GM08714 (cell line): ENCODE measurements at regions not wholly inside any gene's neighbourhood (a gene's known extent, or its start where the extent isn't known, plus 50 kb on each side); places are given as distances from the start of the nearest gene placed in this dataset.

Source experiments
- H3K4me3 ChIP-seq: fragments of 200-500 bp; sonication (Bioruptor generic); 2 replicates; pipeline ENCODE4 v1.5.1; 2014; ENCODE audit warnings: mild to moderate bottlenecking, low read length, inconsistent platforms
- ZNF274 ChIP-seq: IDR thresholded peaks from 2 replicates; pipeline ENCODE4 v1.6.1; 2012; ENCODE audit warnings: mild to moderate bottlenecking, low read depth, low read length

DNA sequence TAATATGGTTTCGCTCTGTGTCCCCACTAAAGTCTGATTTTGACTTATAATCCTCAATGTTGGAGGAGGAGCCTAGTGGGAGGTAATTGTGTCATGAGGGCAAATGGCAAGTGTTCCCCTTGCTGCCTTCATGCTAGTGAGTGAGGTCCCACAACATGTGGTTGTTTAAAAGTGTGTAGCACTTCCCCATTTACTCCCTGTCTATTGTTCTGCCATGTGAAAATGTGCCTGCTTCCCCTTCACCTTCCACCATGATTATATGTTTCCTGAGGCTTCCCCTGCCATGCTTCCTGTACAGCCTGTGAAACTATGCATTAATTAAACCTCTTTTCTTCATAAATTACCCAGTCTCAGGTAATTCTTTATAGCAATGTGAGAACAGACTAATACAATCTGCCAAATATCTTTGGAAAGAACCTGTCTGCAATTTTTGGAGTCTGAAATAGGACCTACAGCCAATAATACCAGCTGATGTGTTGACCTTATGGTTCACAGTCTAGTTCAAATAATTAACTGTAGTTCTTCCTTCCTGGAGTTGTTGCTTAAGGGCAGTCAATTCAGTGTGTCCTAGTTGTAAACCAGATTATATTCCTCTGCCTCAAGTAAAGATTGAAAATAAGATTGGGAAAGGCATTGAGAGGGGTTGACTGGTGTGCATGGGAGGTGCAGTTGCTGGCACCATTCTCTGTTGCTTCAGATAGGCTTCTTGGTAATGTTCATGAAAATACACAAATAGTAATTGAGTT lies 1442.9 kb downstream of the SLITRK1 start:
- TF ChIP-seq ZNF274 = no peak
- no peak overlapping the region for H3K4me3 ChIP-seq

DNA sequence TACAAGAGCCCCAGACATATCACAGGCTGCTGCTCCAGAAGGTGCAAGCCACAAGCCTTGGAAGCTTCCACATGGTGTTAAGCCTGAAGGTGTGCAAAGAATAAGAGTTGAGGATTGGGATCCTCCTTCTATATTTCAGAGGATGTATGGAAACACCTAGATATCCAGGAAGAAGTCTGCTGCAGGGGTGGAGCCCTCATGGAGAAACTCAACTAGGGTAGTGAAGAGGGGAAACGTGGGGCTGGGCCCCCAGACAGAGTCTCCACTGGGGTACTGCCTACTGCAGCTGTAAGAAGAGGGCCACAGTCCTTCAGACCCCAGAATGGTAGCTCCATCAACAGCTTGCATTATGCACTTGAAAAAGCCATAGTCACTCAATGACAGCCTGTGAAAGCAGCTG lies 1444.0 kb downstream of the SLITRK1 start:
- H3K4me3 ChIP-seq = no peak overlapping the region
- TF ChIP-seq ZNF274 = no peak

DNA sequence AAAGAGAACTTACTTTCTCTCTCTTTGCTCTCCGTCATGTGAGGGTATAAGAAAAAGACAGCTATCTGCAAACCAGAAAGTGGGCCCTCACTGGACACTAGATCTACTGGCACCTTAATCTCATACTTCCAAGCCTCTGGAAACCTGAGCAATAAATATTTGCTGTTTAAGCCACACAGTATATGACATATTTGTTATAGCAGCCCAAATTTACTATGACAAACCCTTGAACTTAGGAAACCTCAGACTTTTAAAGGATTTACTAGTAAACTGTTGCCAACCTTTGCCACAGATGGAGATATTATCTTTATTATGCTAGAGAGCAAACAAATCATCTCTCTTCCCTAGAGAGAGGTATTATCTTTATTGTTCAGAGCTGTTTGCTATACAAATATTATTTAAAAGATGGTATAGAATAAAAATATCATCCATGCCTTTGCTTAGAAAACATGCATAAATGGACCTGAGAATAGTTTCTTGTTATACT lies 1446.1 kb downstream of the SLITRK1 start:
- TF ChIP-seq ZNF274 = no peak
- no peak overlapping the region for H3K4me3 ChIP-seq

DNA sequence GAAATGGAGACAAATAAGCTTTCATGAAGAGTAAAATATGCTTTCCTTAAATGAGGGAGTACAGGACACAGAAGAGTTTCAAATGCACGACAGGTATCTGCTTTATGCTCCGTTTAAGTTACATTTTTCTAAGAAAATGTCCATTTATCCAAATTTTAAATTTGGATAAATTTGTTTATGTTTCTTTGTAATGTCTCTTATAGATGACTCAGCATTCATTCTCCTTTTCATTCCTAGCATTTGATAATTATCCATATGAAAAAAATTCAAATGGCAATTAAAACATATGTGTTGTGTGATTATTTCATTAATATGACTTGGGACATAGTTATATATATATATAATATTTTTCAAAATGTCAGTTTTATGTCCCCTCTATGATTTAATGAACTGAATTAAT lies 1449.3 kb downstream of the SLITRK1 start:
- no peak overlapping the region for H3K4me3 ChIP-seq
- no peak for TF ChIP-seq ZNF274

DNA sequence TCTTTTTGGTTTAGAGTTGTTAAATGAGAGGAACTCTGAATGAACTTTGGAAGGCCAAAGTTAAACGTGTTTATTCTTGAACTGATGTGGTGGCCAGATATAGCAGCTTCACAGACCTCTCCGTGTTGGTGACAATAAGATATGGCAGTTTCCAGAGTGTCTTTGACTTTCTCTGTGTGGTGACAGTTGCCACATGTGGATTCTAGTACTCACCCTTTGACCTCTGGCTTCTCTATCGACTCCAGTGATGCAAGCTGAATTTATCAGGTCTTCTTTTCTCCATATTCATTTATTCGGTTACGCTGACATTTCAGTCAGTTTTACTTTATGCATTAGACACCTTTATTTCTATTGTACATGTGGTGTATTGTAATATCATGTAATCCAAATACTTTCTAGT lies 1469.5 kb downstream of the SLITRK1 start:
- no peak for TF ChIP-seq ZNF274
- H3K4me3 ChIP-seq = no peak overlapping the region

DNA sequence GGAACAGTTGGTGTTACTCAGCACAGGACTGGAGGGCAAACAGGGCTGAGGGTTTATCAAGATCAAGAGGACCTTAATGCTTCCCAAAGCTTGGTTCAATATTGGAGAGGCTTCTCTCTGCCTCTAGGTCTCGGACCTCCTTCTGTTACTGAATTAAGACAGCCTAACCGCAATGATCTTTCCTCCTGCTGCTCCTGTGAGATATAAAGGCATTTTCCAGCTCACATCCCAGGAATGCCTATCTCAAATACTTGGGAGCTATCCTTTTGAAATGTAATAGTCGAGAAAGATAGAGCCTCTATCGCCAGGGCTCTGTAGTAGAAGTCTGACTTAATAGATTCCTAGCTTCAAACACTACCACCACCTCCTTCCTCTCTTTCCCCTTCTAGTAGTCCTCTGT lies 1475.0 kb downstream of the SLITRK1 start:
- TF ChIP-seq ZNF274 = no peak
- no peak overlapping the region for H3K4me3 ChIP-seq

DNA sequence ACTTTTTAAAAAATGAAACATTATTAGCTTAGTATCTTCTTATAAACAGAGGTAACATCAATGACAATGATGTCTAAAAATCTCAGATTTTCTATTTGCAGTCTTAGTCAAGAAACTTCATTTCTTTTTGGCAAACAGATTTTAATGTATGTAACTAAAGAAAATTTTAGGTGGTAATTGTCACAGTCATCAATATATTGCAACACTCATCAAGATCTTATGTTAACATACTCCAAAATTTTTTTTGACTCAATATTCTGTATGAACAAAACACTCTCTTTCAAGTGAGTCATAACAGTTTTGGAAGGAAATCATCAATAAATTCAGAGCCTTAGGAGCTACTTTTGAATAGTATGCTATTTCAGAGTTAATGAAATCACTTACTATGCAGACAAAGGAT lies 1507.6 kb downstream of the SLITRK1 start:
- no peak for TF ChIP-seq ZNF274

DNA sequence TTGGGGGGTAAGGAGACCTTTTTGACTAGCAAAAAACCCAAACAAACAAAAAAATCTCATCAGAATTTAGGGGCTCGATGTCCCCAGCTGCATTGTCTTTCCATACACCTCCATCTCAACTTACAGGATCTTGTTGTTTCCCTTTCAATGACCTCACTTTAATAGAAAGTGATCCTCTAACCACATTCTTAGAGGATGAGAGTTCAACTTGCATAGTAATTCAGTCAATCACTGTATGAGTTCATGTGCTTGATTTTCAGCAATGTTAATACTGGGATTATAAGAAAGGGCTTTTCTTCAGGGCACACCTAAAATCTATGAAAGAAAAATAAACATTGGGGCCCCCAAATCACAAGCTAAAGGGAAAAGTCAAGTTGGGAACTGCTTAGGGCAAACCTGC lies 1512.0 kb downstream of the SLITRK1 start:
- no peak overlapping the region for H3K4me3 ChIP-seq
- TF ChIP-seq ZNF274 = no peak

More for the DNA sequence above, 1507.6 kb downstream of the SLITRK1 start:
- no peak overlapping the region for H3K4me3 ChIP-seq

DNA sequence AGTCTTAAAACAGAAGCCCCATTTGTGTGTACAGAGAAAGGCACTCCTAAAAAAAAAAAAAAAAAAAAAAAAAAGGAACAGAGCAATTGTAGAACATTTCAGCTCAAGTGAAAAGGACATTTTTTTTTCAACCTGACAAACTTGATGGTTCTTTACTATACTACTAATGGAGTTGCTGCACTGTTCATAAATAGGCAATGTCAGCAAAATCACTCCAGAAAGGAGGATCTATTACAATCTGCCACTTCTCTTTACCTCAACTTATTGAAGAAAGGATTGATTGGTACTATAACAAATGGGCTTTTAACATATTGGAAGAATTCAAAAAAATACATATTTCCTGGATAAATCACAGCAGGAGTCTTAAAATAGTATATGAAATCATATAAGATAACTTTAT lies 1517.7 kb downstream of the SLITRK1 start:
- no peak for TF ChIP-seq ZNF274
- H3K4me3 ChIP-seq = no peak overlapping the region

DNA sequence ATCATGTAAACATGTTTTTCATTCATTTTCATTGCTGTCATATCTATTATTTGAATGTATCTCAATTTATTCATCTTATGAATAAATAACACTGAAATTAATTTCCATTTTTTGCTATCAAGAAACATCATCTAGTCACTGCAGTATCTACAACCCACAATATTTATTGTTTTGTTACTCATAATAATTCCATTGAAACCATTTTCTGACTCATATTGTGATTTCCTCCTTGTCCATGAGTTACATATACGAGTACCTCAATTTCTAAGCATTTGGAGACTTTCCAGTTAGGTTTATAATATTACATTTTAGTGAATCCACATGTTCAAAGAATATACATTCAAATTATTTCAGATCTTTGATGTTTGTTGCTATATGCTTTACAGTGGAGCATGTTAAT lies 1524.0 kb downstream of the SLITRK1 start:
- no peak for TF ChIP-seq ZNF274
- H3K4me3 ChIP-seq = no peak overlapping the region

DNA sequence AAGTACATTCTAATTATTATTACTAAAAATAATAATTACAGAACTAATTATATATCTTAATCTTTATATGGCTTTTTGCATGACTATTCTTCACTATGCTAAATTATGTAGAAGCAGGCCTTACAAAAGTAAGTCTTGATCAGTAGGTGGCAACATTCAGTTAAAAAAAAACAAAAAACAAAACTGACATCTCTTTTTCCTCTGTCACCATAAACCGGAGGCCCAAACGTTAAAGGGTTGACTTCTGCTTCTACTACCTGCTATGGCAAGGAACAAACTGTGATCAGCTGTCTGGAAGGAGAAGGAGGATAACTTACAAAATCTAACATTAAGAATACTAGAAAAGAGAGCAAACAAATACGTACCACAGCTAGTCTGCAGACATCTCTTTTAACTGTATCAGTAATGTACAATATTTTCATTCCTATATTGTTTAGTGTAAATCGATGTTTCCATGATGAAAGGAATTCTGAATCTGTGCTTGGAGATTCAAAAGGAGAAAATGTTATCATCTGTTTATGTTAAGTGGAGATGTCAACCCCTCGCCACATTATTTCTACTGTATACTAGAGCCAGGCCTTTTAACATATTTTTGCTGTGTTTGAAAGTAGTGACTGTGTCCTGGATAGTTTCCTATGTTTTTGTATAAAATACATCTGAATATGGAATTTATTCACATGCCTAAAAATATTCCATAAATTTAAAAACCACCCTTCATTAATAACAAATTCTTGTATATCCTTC lies 1525.4 kb downstream of the SLITRK1 start:
- no peak overlapping the region for H3K4me3 ChIP-seq
- no peak for TF ChIP-seq ZNF274

DNA sequence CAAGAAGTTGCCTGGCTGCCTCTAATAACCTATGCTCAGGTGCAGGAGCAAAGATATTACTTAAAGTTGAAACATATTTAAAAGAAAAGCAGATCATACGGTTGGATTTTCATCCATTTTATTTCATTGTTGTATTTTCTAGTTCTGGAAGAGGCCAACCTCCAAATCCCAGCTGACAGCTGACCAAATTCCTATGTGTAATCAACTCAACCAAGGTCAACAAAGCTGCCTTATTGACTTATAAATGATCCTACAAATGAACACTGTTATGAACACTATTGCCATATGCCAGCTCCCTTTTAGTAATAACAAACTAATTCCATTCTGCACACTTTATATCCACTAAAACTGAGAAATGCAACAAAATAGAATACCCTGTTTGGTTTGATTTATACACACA lies 1537.4 kb downstream of the SLITRK1 start:
- H3K4me3 ChIP-seq = no peak overlapping the region
- no peak for TF ChIP-seq ZNF274

DNA sequence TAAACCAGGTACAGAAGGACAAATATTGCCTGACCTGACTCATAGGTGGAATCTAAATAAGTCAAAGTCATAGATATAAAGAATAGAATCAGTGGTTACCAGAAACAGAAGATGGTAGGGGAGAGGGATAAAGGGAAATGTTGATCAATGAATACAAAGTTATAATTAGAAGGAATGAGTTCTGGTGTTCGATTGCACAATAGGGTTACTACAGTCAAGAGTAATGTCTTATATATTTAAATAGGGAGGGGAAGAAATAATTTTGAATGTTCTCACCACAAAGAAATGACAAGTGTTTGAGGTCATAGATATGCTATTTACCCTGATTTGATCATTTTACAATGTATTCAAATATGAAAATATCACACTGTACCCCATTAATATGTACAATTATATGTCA lies 1541.2 kb downstream of the SLITRK1 start:
- TF ChIP-seq ZNF274 = no peak

DNA sequence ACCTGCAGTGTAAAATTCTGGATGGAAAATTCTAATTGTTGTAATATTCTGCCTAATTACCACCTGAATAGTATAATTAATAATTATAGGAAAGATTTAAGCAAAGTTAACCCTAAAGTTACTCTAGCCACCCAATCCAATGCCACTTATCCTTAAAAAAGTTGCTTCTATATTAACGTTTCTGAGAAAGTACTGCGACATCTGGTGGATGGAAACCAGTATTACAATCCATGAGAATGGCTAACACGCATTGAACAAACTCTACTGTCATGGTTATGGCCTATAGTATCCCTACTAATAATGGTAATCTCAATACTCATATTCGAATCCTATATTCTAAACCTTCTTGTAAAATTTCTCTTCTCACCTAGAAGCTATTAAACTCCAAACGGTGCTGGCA lies 1551.8 kb downstream of the SLITRK1 start:
- H3K4me3 ChIP-seq = no peak overlapping the region
- no peak for TF ChIP-seq ZNF274

More for the DNA sequence above, 1541.2 kb downstream of the SLITRK1 start:
- H3K4me3 ChIP-seq = no peak overlapping the region

DNA sequence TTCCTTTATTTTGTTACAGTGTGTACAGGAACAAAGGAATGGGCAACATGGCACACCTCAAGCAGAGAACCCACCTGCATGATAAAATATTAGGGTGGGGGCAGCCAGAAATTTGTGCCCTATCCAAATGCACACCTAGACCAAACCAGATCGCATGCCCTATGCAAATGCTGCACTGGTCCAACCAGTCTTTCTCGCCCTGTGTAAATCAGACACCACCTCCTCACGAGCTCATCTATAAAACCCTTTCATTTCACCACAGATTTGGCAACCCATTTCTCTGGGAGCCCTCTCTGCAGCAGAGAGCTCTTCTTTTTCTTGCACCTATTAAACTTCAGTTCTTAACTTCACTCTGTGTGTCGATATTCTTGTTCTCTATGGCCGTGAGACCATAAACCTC lies 1559.2 kb downstream of the SLITRK1 start:
- TF ChIP-seq ZNF274 = no peak
- H3K4me3 ChIP-seq = no peak overlapping the region
